ENCODE measurements at regions not wholly inside any gene's neighbourhood (a gene's known extent, or its start where the extent isn't known, plus 50 kb on each side); places are given as distances from the start of the nearest gene placed in this dataset.

GRCh38 chr3:194844046-194844445 lies 158.4 kb downstream of the FAM43A start:
- no peaks in the 10 kb centered on the region for H3K4me1 Mint-ChIP-seq (ENCODE audit: unreplicated experiment)
- no peak overlapping the region for H3K4me3 Mint-ChIP-seq (ENCODE audit: unreplicated experiment)
- no peaks in the 10 kb centered on the region for H3K9me3 Mint-ChIP-seq (ENCODE audit: unreplicated experiment)
- no peak for DNase-seq (ENCODE audit: low spot score)
- no peak overlapping the region for H3K27ac Mint-ChIP-seq (ENCODE audit: unreplicated experiment)
- no peaks in the 10 kb centered on the region for H3K27me3 Mint-ChIP-seq (ENCODE audit: unreplicated experiment)
- TF ChIP-seq CTCF (IDR thresholded peaks at IDR 0.05; ENCODE audit: unreplicated experiment), result no peak
- no peaks in the 10 kb centered on the region for H3K36me3 Mint-ChIP-seq (ENCODE audit: low read depth, unreplicated experiment)

GRCh38 chr3:194849166-194849875 lies 163.6 kb downstream of the FAM43A start:
- no peak for DNase-seq (ENCODE audit: low spot score)
- Mint-ChIP-seq H3K27me3 (ENCODE audit: unreplicated experiment) (peaks cover 4% of the 10 kb centered on the region), H3K27ac (ENCODE audit: unreplicated experiment) (no peak overlapping the region), H3K4me3 (ENCODE audit: unreplicated experiment) (no peak overlapping the region), H3K4me1 (ENCODE audit: unreplicated experiment) (peaks cover 4% of the 10 kb centered on the region), H3K9me3 (ENCODE audit: unreplicated experiment) (no peaks in the 10 kb centered on the region), H3K36me3 (ENCODE audit: low read depth, unreplicated experiment) (no peaks in the 10 kb centered on the region)
- no peak for TF ChIP-seq CTCF (IDR thresholded peaks at IDR 0.05; ENCODE audit: unreplicated experiment)

- no peak overlapping the region for H3K27ac Mint-ChIP-seq (ENCODE audit: unreplicated experiment)
- TF ChIP-seq CTCF (IDR thresholded peaks at IDR 0.05; ENCODE audit: unreplicated experiment), result no peak
- peaks cover 4% of the 10 kb centered on the region for H3K27me3 Mint-ChIP-seq (ENCODE audit: unreplicated experiment)
- H3K4me1 Mint-ChIP-seq (ENCODE audit: unreplicated experiment), result peaks cover 8% of the 10 kb centered on the region
- H3K9me3 Mint-ChIP-seq (ENCODE audit: unreplicated experiment), result no peaks in the 10 kb centered on the region
- no peaks in the 10 kb centered on the region for H3K36me3 Mint-ChIP-seq (ENCODE audit: low read depth, unreplicated experiment)
- no peak overlapping the region for H3K4me3 Mint-ChIP-seq (ENCODE audit: unreplicated experiment)
- DNase-seq (ENCODE audit: low spot score), result no peak
Measured at GRCh38 chr3:194851254-194851653, 165.6 kb downstream of the FAM43A start.

GRCh38 chr3:194851941-194852340 lies 166.3 kb downstream of the FAM43A start:
- no peaks in the 10 kb centered on the region for H3K9me3 Mint-ChIP-seq (ENCODE audit: unreplicated experiment)
- TF ChIP-seq CTCF (IDR thresholded peaks at IDR 0.05; ENCODE audit: unreplicated experiment), result no peak
- H3K36me3 Mint-ChIP-seq (ENCODE audit: low read depth, unreplicated experiment), result no peaks in the 10 kb centered on the region
- no peak overlapping the region for H3K4me3 Mint-ChIP-seq (ENCODE audit: unreplicated experiment)
- no peak overlapping the region for H3K27ac Mint-ChIP-seq (ENCODE audit: unreplicated experiment)
- DNase-seq (ENCODE audit: low spot score), result no peak
- peaks cover 4% of the 10 kb centered on the region for H3K27me3 Mint-ChIP-seq (ENCODE audit: unreplicated experiment)
- peaks cover 8% of the 10 kb centered on the region for H3K4me1 Mint-ChIP-seq (ENCODE audit: unreplicated experiment)

DNA sequence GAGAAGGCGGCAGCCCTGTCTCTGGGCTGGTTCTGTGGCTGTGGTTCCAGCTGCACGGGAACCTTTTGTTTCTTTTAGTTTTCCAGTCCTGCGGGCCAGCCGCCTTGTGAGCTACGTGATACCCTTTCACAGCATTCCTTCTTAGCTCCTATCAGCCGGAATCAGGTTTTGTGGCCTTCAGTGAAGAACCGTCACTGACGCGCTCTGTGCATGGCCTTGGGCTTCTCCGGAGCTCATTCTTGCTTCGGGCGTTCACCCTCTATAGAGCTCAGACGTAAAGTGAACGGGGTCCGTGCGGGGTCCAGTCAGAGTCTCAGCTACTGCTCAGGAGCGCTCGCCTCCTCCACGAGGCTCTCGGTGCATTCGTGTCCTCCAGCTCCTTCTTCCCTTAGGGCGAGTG lies 166.7 kb downstream of the FAM43A start:
- H3K27me3 Mint-ChIP-seq (ENCODE audit: unreplicated experiment), result peaks cover 4% of the 10 kb centered on the region
- TF ChIP-seq CTCF (IDR thresholded peaks at IDR 0.05; ENCODE audit: unreplicated experiment), result no peak
- H3K4me1 Mint-ChIP-seq (ENCODE audit: unreplicated experiment), result peaks cover 8% of the 10 kb centered on the region
- DNase-seq (ENCODE audit: low spot score), result no peak
- no peak overlapping the region for H3K4me3 Mint-ChIP-seq (ENCODE audit: unreplicated experiment)
- no peak overlapping the region for H3K27ac Mint-ChIP-seq (ENCODE audit: unreplicated experiment)
- no peaks in the 10 kb centered on the region for H3K9me3 Mint-ChIP-seq (ENCODE audit: unreplicated experiment)
- H3K36me3 Mint-ChIP-seq (ENCODE audit: low read depth, unreplicated experiment), result no peaks in the 10 kb centered on the region

Data from endothelial cell (in vitro differentiated cells).